WTC11 (cell line): ENCODE measurements at regions not wholly inside any gene's neighbourhood (a gene's known extent, or its start where the extent isn't known, plus 50 kb on each side); places are given as distances from the start of the nearest gene placed in this dataset.

Experiments
- ATAC-seq: fragments of 200-7000 bp; cut with Tn5 transposase; 2 replicates; pipeline ENCODE4 v1.10.0; 2021; ENCODE audit warnings: mild to moderate bottlenecking, moderate library complexity
- CTCF ChIA-PET: fragments of 300-600 bp; sonication (Branson Sonifier 250); formaldehyde crosslinking; loops from one replicate; lab custom pipeline; 2021; ENCODE audit warnings: antibody characterized with exemption; lab: Charles Lee
- POLR2A ChIA-PET: fragments of 350-600 bp; sonication (Branson Sonifier 250); formaldehyde crosslinking; loops from one replicate; lab custom pipeline; 2021; ENCODE audit warnings: antibody characterized with exemption; lab: Charles Lee
- DNase-seq: peaks from one replicate; pipeline ENCODE4 v3.0.0; 2021; ENCODE audit warnings: low spot score
- H3K27ac Mint-ChIP-seq: 2 replicates; pipeline ENCODE4 v1.8.0; 2021; ENCODE audit warnings: mixed read lengths
- H3K27me3 Mint-ChIP-seq: 2 replicates; pipeline ENCODE4 v1.8.0; 2021; ENCODE audit warnings: low read depth, mild to moderate bottlenecking, moderate library complexity, mixed read lengths
- H3K36me3 Mint-ChIP-seq: 2 replicates; pipeline ENCODE4 v1.8.0; 2021; ENCODE audit warnings: mixed read lengths
- H3K4me1 Mint-ChIP-seq: 2 replicates; pipeline ENCODE4 v1.8.0; 2022; ENCODE audit warnings: mixed read lengths
- H3K4me3 Mint-ChIP-seq: 2 replicates; pipeline ENCODE4 v1.8.0; 2021; ENCODE audit warnings: mild to moderate bottlenecking, moderate library complexity, mixed read lengths
- H3K9me3 Mint-ChIP-seq: 2 replicates; pipeline ENCODE4 v1.8.0; 2021; ENCODE audit warnings: mixed read lengths
- ATF3 ChIP-seq: sonication (generic); formaldehyde crosslinking; conservative IDR thresholded peaks from 2 replicates; pipeline ENCODE4 v1.8.1; 2022; ENCODE audit warnings: mild to moderate bottlenecking, missing genetic modification reagents
- ETV6 ChIP-seq: sonication (generic); formaldehyde crosslinking; IDR thresholded peaks from 2 replicates; pipeline ENCODE4 v1.8.1; 2022; ENCODE audit warnings: mild to moderate bottlenecking, missing genetic modification reagents
- FOXK1 ChIP-seq: sonication (generic); formaldehyde crosslinking; IDR thresholded peaks from 2 replicates; pipeline ENCODE4 v1.8.0; 2022; ENCODE audit warnings: mild to moderate bottlenecking, moderate library complexity, missing genetic modification reagents
- JAZF1 ChIP-seq: fragments of 250-450 bp; sonication (Bioruptor Pico); IDR thresholded peaks from 2 replicates; pipeline ENCODE4 v1.9.0; 2021; ENCODE audit warnings: moderate library complexity, mild to moderate bottlenecking, inconsistent platforms
- JUN ChIP-seq: sonication (generic); formaldehyde crosslinking; IDR thresholded peaks from 2 replicates; pipeline ENCODE4 v1.8.0; 2023; ENCODE audit warnings: mild to moderate bottlenecking, missing genetic modification reagents
- KAT7 ChIP-seq: sonication (generic); formaldehyde crosslinking; IDR thresholded peaks from 2 replicates; pipeline ENCODE4 v1.8.1; 2023; ENCODE audit warnings: missing genetic modification reagents, mild to moderate bottlenecking, borderline replicate concordance
- MXD4 ChIP-seq: fragments of 250-450 bp; sonication (Bioruptor Pico); IDR thresholded peaks from 2 replicates; pipeline ENCODE4 v1.8.0; 2021; ENCODE audit warnings: mild to moderate bottlenecking, moderate library complexity, borderline replicate concordance
- NR1H2 ChIP-seq: sonication (generic); formaldehyde crosslinking; IDR thresholded peaks from 2 replicates; pipeline ENCODE4 v1.9.0; 2021; ENCODE audit warnings: mild to moderate bottlenecking, moderate library complexity, missing genetic modification reagents
- NR2C2 ChIP-seq: sonication (generic); formaldehyde crosslinking; IDR thresholded peaks from 2 replicates; pipeline ENCODE4 v1.8.0; 2022; ENCODE audit warnings: mild to moderate bottlenecking, missing genetic modification reagents
- OVOL2 ChIP-seq: fragments of 250-450 bp; sonication (Bioruptor Pico); IDR thresholded peaks from 2 replicates; pipeline ENCODE4 v1.9.0; 2021; ENCODE audit warnings: mild to moderate bottlenecking, borderline replicate concordance
- RELA ChIP-seq: sonication (generic); formaldehyde crosslinking; IDR thresholded peaks from 2 replicates; pipeline ENCODE4 v1.8.1; 2022; ENCODE audit warnings: missing genetic modification reagents, mild to moderate bottlenecking, borderline replicate concordance
- SMAD4 ChIP-seq: sonication (generic); formaldehyde crosslinking; IDR thresholded peaks from 2 replicates; pipeline ENCODE4 v1.8.0; 2022; ENCODE audit warnings: mild to moderate bottlenecking, missing genetic modification reagents
- SOX15 ChIP-seq: fragments of 250-450 bp; sonication (Bioruptor Pico); IDR thresholded peaks from 2 replicates; pipeline ENCODE4 v1.9.0; 2021; ENCODE audit warnings: mild to moderate bottlenecking
- TCF7 ChIP-seq: sonication (generic); formaldehyde crosslinking; IDR thresholded peaks from 2 replicates; pipeline ENCODE4 v1.8.0; 2022; ENCODE audit warnings: mild to moderate bottlenecking, low read depth, missing genetic modification reagents, moderate library complexity
- TEAD1 ChIP-seq: sonication (generic); formaldehyde crosslinking; IDR thresholded peaks from 2 replicates; pipeline ENCODE4 v1.8.0; 2022; ENCODE audit warnings: mild to moderate bottlenecking, missing genetic modification reagents
- ZMAT4 ChIP-seq: fragments of 250-450 bp; sonication (Bioruptor Pico); IDR thresholded peaks from 2 replicates; pipeline ENCODE4 v1.9.0; 2021; ENCODE audit warnings: mild to moderate bottlenecking
- ZNF232 ChIP-seq: sonication (generic); formaldehyde crosslinking; IDR thresholded peaks from 2 replicates; pipeline ENCODE4 v1.8.0; 2022; ENCODE audit warnings: mild to moderate bottlenecking, missing genetic modification reagents
- ZNF416 ChIP-seq: fragments of 250-450 bp; sonication (Bioruptor Pico); IDR thresholded peaks from 2 replicates; pipeline ENCODE4 v1.9.0; 2021; ENCODE audit warnings: mild to moderate bottlenecking, inconsistent platforms
- ZNF532 ChIP-seq: fragments of 250-450 bp; sonication (Bioruptor Pico); IDR thresholded peaks from 2 replicates; pipeline ENCODE4 v1.9.0; 2021; ENCODE audit warnings: mild to moderate bottlenecking, borderline replicate concordance
- ZSCAN18 ChIP-seq: fragments of 250-450 bp; sonication (Bioruptor Pico); IDR thresholded peaks from 2 replicates; pipeline ENCODE4 v2.1.2; 2022; ENCODE audit warnings: mild to moderate bottlenecking, moderate library complexity
- TF ChIP-seq, protein P1 (sequence below): sonication (generic); formaldehyde crosslinking; IDR thresholded peaks from 2 replicates; pipeline ENCODE4 v1.8.1; 2023; ENCODE audit warnings: mild to moderate bottlenecking, missing genetic modification reagents
- TF ChIP-seq, protein P2 (sequence below): fragments of 250-450 bp; sonication (Bioruptor Pico); IDR thresholded peaks from 2 replicates; pipeline ENCODE4 v1.9.0; 2021; ENCODE audit warnings: moderate library complexity, mild to moderate bottlenecking, inconsistent platforms, borderline replicate concordance

- TF ChIP-seq NR2C2 (CRISPR knock-in tag) (no peak), TEAD1 (CRISPR knock-in tag) (no peak), ZNF416 (no peak), TCF7 (no peak), ZMAT4 (CRISPR knock-in tag) (no peak), ZNF532 (CRISPR knock-in tag) (no peak), SOX15 (CRISPR knock-in tag) (no peak), JUN (CRISPR knock-in tag) (no peak), ETV6 (no peak), RELA (CRISPR knock-in tag) (no peak), JAZF1 (no peak)
- Mint-ChIP-seq H3K9me3 (peaks cover 74% of the 10 kb centered on the region), H3K27me3 (peaks cover 22% of the 10 kb centered on the region), H3K4me1 (no peaks in the 10 kb centered on the region), H3K36me3 (peaks cover 64% of the 10 kb centered on the region), H3K4me3 (no peak overlapping the region), H3K27ac (no peak overlapping the region)
- ChIA-PET POLR2A (no interaction called here), CTCF (no interaction called here)
- DNase-seq: no peak
- ATAC-seq: no peak
These were observed 125.4 kb upstream of the USP29 start for GRCh38 chr19:56994251-56995017.

DNA sequence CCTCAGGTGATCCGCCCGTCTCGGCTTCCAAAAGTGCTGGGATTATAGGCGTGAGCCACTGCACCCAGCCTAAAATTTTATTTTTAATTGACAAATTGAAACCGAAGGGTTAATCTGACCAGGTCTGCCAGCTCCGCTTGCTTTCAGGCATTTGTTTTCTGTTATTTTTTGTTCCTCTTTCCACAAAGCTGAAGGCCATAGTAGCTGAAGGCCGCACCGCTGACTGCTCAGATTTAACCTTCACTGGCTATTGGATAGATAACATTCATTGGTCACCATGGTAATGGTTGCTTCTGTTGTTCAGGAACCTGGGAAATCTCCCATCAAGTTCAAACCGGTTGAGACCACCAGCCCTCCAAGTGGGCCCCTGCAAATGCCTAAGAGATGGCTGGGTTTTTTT is 124.5 kb upstream of the USP29 start:
- ATAC-seq (no peak), DNase-seq (no peak)
- H3K36me3 Mint-ChIP-seq: peaks cover 61% of the 10 kb centered on the region
- ChIA-PET POLR2A (no interaction called here), CTCF (no interaction called here)
- TF ChIP-seq, protein P1, sequence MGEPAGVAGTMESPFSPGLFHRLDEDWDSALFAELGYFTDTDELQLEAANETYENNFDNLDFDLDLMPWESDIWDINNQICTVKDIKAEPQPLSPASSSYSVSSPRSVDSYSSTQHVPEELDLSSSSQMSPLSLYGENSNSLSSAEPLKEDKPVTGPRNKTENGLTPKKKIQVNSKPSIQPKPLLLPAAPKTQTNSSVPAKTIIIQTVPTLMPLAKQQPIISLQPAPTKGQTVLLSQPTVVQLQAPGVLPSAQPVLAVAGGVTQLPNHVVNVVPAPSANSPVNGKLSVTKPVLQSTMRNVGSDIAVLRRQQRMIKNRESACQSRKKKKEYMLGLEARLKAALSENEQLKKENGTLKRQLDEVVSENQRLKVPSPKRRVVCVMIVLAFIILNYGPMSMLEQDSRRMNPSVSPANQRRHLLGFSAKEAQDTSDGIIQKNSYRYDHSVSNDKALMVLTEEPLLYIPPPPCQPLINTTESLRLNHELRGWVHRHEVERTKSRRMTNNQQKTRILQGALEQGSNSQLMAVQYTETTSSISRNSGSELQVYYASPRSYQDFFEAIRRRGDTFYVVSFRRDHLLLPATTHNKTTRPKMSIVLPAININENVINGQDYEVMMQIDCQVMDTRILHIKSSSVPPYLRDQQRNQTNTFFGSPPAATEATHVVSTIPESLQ (CRISPR knock-in tag): no peak
- TF ChIP-seq ZSCAN18 (CRISPR knock-in tag) (no peak), ZNF232 (CRISPR knock-in tag) (no peak), MXD4 (CRISPR knock-in tag) (no peak), ZMAT4 (CRISPR knock-in tag) (no peak), OVOL2 (CRISPR knock-in tag) (no peak), ATF3 (CRISPR knock-in tag) (no peak), SMAD4 (CRISPR knock-in tag) (no peak), FOXK1 (CRISPR knock-in tag) (no peak), NR1H2 (CRISPR knock-in tag) (no peak), ZNF416 (no peak), KAT7 (CRISPR knock-in tag) (no peak)
- TF ChIP-seq, protein P2, sequence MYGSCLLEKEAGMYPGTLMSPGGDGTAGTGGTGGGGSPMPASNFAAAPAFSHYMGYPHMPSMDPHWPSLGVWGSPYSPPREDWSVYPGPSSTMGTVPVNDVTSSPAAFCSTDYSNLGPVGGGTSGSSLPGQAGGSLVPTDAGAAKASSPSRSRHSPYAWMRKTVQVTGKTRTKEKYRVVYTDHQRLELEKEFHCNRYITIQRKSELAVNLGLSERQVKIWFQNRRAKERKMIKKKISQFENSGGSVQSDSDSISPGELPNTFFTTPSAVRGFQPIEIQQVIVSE: no peak
- peaks cover 22% of the 10 kb centered on the region for H3K27me3 Mint-ChIP-seq
- no peaks in the 10 kb centered on the region for H3K4me1 Mint-ChIP-seq
- H3K4me3 Mint-ChIP-seq: no peak overlapping the region
- H3K9me3 Mint-ChIP-seq: peaks cover 70% of the 10 kb centered on the region
- no peak overlapping the region for H3K27ac Mint-ChIP-seq
